Stimulated activated CD8-positive, alpha-beta memory T cell treated with anti-CD3 and anti-CD28 coated beads, Interleukin-7, amount 100 ng/mL, for 1 hour (primary cell): ENCODE measurements at regions not wholly inside any gene's neighbourhood (a gene's known extent, or its start where the extent isn't known, plus 50 kb on each side); places are given as distances from the start of the nearest gene placed in this dataset.

Source experiments
- DNase-seq, 2 donors: peaks; one replicate each; pipeline ENCODE4 v3.0.0-alpha.2; 2020; ENCODE audit warnings: low read depth in 2 of 2

DNA sequence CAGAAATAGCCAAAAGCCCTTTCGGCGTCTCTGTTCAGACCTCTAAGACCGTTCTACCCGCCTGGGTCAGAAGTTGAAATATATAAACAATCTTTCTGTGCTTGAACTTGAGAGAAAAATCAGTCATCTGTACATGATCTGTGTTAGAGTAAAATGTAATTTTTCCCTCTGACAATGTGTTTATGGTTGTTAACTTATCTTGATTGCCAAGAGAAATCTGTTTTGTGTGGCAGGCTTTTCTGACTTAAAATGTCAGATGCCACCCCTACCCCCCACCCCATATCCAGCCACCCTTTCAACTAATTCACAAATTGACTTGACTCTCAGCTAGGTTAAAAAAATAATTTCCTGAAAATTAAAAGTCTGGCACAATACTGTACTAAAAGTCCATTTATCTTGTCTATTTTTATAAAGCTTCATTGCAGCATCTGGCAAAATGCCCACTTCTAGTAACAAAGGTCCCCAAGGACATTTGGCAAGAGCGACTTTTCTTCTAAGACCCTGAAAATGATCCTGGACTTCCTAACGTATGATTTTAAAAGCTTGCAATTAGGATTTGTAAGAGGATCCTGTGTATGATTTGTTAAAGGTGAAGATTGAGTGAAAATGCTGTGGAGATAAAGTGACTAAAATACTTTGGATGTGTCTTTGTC lies 304.2 kb downstream of the EPHA4 start:
- no peak for DNase-seq

GRCh38 chr2:221268631-221269030 lies 303.5 kb downstream of the EPHA4 start:
- DNase-seq, result no peak

DNA sequence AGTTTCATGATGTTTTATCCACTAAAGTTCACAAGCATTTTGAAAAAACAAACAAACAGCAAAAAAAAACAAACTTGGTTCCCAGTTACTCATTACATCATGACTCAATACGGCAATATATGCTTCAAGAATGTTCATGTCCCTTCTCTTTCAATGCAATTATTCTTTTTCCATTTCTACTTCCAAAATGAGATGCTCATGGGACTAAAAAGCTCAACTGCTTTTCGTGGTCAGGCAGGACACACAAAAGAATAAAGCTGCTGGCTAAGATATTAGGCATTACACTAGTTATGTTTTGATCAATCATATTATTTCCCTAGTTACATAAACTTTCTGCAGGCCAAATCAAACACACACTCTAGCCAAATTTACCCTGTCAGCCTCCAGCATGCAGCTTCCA lies 301.3 kb downstream of the EPHA4 start:
- DNase-seq, result no peak

DNA sequence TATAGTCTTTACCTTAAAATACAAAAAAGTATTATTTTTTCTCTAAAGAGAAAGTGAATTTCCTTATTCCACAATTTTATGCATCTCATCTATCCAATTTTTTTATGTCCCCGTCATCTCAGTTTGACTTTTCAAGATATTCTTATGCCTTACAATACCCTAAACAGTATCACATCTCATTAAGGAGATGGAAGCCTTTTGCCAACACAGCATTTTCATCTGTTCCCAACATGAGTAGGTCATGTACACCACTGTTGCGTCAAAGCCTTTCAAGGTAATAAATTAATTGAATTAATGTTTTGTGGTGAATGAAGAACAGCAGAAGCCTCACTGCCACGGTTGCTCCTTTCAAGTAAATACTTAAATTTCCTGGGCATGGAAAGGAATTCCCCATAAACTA lies 299.4 kb downstream of the EPHA4 start:
- no peak for DNase-seq

GRCh38 chr2:221276033-221276432 lies 296.1 kb downstream of the EPHA4 start:
- DNase-seq, result no peak

GRCh38 chr2:221276601-221277000 lies 295.5 kb downstream of the EPHA4 start:
- DNase-seq, result no peak

DNA sequence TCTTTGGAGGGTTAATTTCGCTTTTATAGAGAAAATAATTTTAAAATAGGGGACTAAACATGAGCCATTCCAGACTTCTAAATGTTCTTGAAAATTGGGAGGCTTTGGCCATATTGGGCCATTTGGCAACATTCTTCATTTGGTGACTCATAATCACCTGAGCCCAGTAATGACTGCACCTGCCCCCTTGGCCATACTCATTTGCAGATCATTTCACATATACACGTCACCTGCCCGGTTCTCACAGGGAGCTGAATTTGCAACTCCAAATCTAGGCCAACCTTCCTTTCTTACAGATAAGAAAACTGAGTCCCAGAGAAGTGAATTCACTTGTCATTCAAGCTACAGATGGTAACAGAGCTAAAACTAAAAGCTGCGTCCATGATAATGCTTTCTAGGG lies 289.7 kb downstream of the EPHA4 start:
- no peak for DNase-seq

DNA sequence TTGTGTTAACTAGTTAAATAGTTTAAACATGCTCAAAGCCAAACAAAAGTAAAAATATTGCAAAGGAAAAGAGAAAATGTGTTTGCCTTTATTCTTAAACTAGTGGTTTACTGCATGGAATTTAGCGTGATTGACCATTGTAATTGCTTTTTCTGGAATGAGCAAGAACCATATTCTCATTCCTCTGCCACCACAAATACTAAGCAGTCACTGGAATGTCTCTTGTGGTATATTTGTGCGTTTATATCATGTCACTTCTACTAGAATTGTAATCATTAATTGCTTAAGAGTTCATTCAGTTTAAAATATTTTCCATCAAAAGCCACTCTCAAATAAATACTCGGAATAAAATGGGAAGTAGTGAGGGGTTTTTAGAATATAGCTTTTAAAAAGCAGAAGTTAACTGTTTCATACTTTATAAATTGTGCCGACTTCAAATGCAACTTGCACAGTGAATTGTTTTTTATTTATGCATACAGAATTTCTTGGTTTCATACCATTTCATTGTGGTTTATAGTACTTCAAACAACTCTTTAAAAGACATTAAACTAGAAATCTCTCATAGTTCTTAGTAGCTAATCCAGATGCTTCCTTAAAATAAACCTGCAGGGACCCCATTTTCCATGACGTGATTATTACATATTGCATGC lies 288.1 kb downstream of the EPHA4 start:
- no peak for DNase-seq

- DNase-seq, result no peak
Observed at GRCh38 chr2:221285148-221285547, 287.0 kb downstream of the EPHA4 start.

DNA sequence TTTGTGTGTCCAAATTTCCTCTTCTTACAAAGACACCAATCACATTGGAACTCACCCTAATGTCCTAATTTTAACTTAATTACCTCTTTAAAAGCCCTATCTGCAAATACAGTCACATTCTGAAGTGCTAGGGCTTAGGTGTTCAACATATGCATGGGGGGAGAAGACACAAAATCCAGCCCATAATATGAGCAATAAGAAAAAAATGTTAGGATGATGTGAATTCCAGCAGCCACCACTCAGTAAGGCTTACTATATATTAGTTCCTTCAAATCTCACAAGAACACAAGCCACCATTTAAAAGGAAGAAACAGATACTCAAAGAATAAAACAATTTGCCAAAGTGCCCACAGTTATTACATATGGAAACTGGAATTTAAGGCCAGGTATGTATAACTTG lies 285.7 kb downstream of the EPHA4 start:
- no peak for DNase-seq

GRCh38 chr2:221289389-221289788 lies 282.7 kb downstream of the EPHA4 start:
- DNase-seq, result no peak

DNA sequence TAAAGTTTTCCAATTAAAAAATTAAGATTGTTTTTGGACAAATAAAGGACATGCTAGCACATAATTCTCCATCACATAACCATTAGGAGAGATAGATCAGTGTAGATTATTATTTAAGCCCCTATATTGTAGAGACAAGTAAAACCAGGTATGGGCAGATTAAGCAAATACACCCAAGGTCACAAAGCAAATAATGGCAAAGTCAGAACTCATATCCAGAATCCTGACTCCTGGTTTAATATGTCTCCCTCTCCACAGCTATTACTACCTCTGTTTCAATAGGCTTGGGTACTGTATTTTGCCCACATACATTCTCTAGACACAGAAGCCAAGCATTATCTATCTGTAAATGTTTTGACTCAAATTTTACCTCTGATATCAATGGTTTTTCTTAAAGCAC lies 282.3 kb downstream of the EPHA4 start:
- DNase-seq, result no peak

GRCh38 chr2:221293949-221294742 lies 278.0 kb downstream of the EPHA4 start:
- no peak for DNase-seq

DNA sequence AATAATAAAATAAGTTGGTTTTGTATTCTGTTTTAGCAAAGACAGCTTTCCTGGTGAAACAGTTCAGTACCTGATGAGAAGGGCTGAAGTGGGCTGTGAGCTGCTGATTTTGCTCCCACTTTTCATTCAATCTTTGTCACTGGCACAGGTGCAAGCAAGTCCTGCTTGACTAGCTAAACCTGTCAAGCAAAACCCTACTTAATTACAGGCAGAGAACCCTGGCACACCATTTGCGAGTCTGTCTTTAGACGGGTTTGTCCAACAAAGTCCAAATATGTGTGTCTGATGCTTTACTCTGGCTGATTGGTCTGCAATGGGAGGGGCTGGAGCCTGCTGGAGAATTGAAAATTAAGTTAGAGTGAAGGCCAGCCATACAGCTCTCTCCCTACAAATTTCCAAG lies 267.2 kb downstream of the EPHA4 start:
- DNase-seq, result no peak

DNA sequence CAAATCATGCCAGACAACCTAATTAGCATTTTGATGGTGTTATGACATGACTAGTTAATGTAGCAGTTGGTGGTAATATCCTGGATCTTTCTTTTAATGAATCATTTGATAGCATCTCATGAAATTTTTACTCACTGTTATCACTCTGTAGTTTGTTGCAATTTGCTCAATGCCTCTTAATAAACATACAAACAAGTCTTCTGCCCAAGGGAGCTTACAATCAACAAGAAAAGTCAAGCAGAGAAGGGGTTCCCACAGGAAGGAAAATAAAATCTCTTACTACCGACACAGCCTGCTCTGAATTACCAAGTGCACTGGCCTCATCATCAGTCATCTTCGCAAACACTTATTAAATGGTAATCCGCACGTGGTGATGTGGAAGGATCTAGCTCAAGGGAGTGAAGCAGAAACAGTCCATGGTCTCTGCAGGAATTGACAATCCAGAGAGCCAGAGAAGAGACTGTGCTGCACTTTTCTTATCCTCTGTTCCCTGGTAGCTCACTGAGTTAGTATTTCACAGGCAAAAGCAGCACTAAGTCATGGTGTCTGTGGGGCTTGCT lies 263.5 kb downstream of the EPHA4 start:
- DNase-seq, result no peak

- no peak for DNase-seq
Observed at GRCh38 chr2:221309892-221310583, 262.1 kb downstream of the EPHA4 start.

DNA sequence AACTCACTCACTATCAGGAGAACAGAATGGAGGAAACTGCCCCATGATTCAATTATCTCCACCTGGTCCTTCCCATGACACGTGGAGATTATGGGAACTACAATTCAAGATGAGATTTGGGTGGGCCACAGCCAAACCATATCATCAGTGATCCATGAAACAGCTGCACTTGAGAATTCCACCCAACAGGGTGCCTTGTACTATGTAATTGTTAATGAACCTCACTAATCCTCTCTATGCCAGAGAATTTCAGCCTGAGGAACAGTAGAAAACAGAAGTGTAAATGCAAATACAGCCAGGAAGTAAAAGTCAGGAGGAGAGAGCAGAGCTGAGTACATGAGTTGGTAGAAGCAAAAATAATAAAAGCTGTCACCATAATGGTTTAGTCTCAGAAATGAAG lies 261.4 kb downstream of the EPHA4 start:
- no peak for DNase-seq

- DNase-seq, result no peak
Observed at GRCh38 chr2:221312634-221313033, 259.5 kb downstream of the EPHA4 start.

DNA sequence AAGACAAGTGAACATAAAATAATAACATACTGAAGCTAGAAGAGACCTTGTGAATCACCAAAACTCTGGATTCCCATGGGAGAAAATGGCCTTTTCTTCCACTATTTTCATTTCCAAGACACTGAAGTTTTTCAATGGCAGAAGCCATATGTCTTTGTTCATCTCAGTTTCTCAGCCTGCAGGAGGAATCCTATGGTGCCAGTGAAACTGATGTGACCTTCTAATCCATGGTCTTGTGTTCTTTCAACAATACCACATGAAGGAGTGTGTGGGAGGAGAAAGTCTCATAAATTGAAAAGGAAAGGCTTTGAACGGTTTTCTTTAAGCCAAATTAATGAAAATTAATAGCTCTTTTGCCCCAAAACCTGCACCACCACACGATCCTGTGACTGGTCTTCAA lies 257.3 kb downstream of the EPHA4 start:
- no peak for DNase-seq

- no peak for DNase-seq
Observed at GRCh38 chr2:221318376-221319130, 253.6 kb downstream of the EPHA4 start.

- no peak for DNase-seq
Observed at GRCh38 chr2:221322741-221323140, 249.4 kb downstream of the EPHA4 start.
